ENCODE measurements at regions not wholly inside any gene's neighbourhood (a gene's known extent, or its start where the extent isn't known, plus 50 kb on each side); places are given as distances from the start of the nearest gene placed in this dataset.

GRCh38 chr10:31580646-31581045 lies 261.6 kb downstream of the ZEB1 start:
- DNase-seq, result no peak

Measured in NCI-H146 (cell line).